NCI-H1417 treated with DMSO at 0.1 percent for 48 hours (cell line): ENCODE measurements at regions not wholly inside any gene's neighbourhood (a gene's known extent, or its start where the extent isn't known, plus 50 kb on each side); places are given as distances from the start of the nearest gene placed in this dataset.

Experiments
- DNase-seq: peaks from one replicate; lab custom pipeline; 2025; lab: John Stamatoyannopoulos, UW

- no peak for DNase-seq
These were observed 233.4 kb downstream of the MTX2 start for GRCh38 chr2:176502619-176503018.

- no peak for DNase-seq
These were observed 234.5 kb downstream of the MTX2 start for GRCh38 chr2:176503776-176504175.

GRCh38 chr2:176504440-176504839 is 235.2 kb downstream of the MTX2 start:
- no peak for DNase-seq

- DNase-seq, result no peak
These were observed 238.5 kb downstream of the MTX2 start for GRCh38 chr2:176507786-176508185.

GRCh38 chr2:176508374-176508773 is 239.1 kb downstream of the MTX2 start:
- DNase-seq, result no peak

GRCh38 chr2:176508984-176509740 is 239.9 kb downstream of the MTX2 start:
- DNase-seq, result no peak

GRCh38 chr2:176514276-176514675 is 245.0 kb downstream of the MTX2 start:
- DNase-seq, result no peak

- DNase-seq, result no peak
These were observed 245.7 kb downstream of the MTX2 start for GRCh38 chr2:176514805-176515500.

GRCh38 chr2:176516051-176516602 is 246.9 kb downstream of the MTX2 start:
- DNase-seq, result no peak

- no peak for DNase-seq
These were observed 249.6 kb downstream of the MTX2 start for GRCh38 chr2:176518823-176519222.

- no peak for DNase-seq
These were observed 252.8 kb downstream of the MTX2 start for GRCh38 chr2:176521878-176522670.

- DNase-seq, result no peak
These were observed 255.8 kb downstream of the MTX2 start for GRCh38 chr2:176525086-176525485.

- no peak for DNase-seq
These were observed 258.0 kb downstream of the MTX2 start for GRCh38 chr2:176526995-176527901.

- no peak for DNase-seq
These were observed 262.4 kb downstream of the MTX2 start for GRCh38 chr2:176531608-176532007.

GRCh38 chr2:176533505-176534193 is 264.4 kb downstream of the MTX2 start:
- DNase-seq, result no peak

GRCh38 chr2:176534798-176535466 is 265.7 kb downstream of the MTX2 start:
- DNase-seq, result peak; percentile 67

GRCh38 chr2:176535467-176536113 is 266.3 kb downstream of the MTX2 start:
- DNase-seq, result no peak

GRCh38 chr2:176536439-176537133 is 267.3 kb downstream of the MTX2 start:
- peak; percentile 47 for DNase-seq

GRCh38 chr2:176537932-176538331 is 268.7 kb downstream of the MTX2 start:
- no peak for DNase-seq
